DOHH2 (cell line): ENCODE measurements at regions not wholly inside any gene's neighbourhood (a gene's known extent, or its start where the extent isn't known, plus 50 kb on each side); places are given as distances from the start of the nearest gene placed in this dataset.

ENCODE experiments used
- H3F3A ChIP-seq: fragments of 200-600 bp; sonication (generic), shearing (Covaris generic); 2 replicates; pipeline ENCODE4 v1.6.0; 2016; ENCODE audit warnings: antibody characterized with exemption, mild to moderate bottlenecking; ENCODE audit not compliant: control insufficient read depth, insufficient read depth
- H3K27ac ChIP-seq: fragments of 200-600 bp; sonication (generic); 2 replicates; pipeline ENCODE4 v1.5.1; 2014; ENCODE audit warnings: low read depth, mild to moderate bottlenecking, low read length, moderate library complexity
- H3K27me3 ChIP-seq: fragments of 200-600 bp; sonication (generic); 2 replicates; pipeline ENCODE4 v1.6.1; 2014; ENCODE audit warnings: mild to moderate bottlenecking, low read length, mixed read lengths; ENCODE audit not compliant: control insufficient read depth
- H3K36me3 ChIP-seq: fragments of 200-600 bp; sonication (generic); 2 replicates; pipeline ENCODE4 v1.6.1; 2014; ENCODE audit warnings: mild to moderate bottlenecking, low read length, moderate library complexity, mixed read lengths; ENCODE audit not compliant: control insufficient read depth
- H3K4me1 ChIP-seq: fragments of 200-600 bp; sonication (generic); 2 replicates; pipeline ENCODE4 v1.6.1; 2014; ENCODE audit warnings: mild to moderate bottlenecking, low read length, mixed read lengths; ENCODE audit not compliant: control insufficient read depth
- H3K4me2 ChIP-seq: fragments of 200-600 bp; sonication (generic); 2 replicates; pipeline ENCODE4 v1.6.0; 2014; ENCODE audit warnings: mild to moderate bottlenecking, low read length, moderate library complexity
- H3K4me3 ChIP-seq: fragments of 200-600 bp; sonication (generic); 2 replicates; pipeline ENCODE4 v1.5.1; 2014; ENCODE audit warnings: mild to moderate bottlenecking, low read length, mixed read lengths
- H3K79me2 ChIP-seq: fragments of 200-600 bp; sonication (generic); 2 replicates; pipeline ENCODE4 v1.6.1; 2014; ENCODE audit warnings: mild to moderate bottlenecking, low read length, mixed read lengths; ENCODE audit not compliant: control insufficient read depth
- H3K9me2 ChIP-seq: fragments of 200-600 bp; sonication (generic); replicated peaks from 2 replicates; pipeline ENCODE4 v1.6.1; 2014; ENCODE audit warnings: mild to moderate bottlenecking, low read length, mixed read lengths; ENCODE audit not compliant: control insufficient read depth
- H3K9me3 ChIP-seq: fragments of 200-600 bp; sonication (generic); 2 replicates; pipeline ENCODE4 v1.6.1; 2014; ENCODE audit warnings: antibody characterized with exemption, low read length, mixed read lengths; ENCODE audit not compliant: control insufficient read depth, insufficient read depth
- H4K20me1 ChIP-seq: fragments of 200-600 bp; sonication (generic); 2 replicates; pipeline ENCODE4 v1.6.0; 2014; ENCODE audit warnings: low read depth, mild to moderate bottlenecking, antibody characterized with exemption, low read length, moderate library complexity; ENCODE audit not compliant: control insufficient read depth, insufficient read depth
- EZH2phosphoT487 ChIP-seq: fragments of 200-600 bp; sonication (generic); IDR thresholded peaks from 2 replicates; pipeline ENCODE4 v1.6.1; 2017; ENCODE audit warnings: borderline replicate concordance, mild to moderate bottlenecking, antibody characterized with exemption, low read length, moderate library complexity, mixed read lengths
- TF ChIP-seq, protein P1 (sequence below): fragments of 200-600 bp; sonication (generic); IDR thresholded peaks from one replicate; pipeline ENCODE4 v1.5.1; 2014; ENCODE audit warnings: antibody characterized with exemption, mild to moderate bottlenecking, low read depth, low read length; ENCODE audit not compliant: poor library complexity, severe bottlenecking

DNA sequence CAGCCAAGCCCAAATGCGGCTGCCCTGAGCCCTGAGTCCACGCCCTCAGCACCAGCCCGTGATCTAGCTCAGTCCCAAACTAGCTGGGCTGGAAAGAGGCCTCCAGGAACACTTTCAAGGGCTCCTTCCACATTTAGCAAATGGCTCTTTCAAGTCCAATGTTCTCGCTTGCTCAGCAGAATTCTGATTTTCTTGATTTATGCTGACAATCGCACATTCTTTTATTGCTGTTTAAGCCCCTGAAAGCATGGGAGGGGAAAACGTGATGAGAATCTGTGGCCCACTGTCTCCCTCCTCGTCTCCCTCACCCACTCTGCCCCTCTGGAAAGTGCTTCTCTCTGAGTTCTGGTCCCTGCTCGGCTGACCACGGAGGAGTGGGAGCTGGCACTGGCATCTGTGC lies 293.8 kb downstream of the FOXL1 start:
- Histone ChIP-seq H3K27me3 (no peaks in the 10 kb centered on the region), H3K4me1 (no peaks in the 10 kb centered on the region), H3K9me2 (no peaks in the 10 kb centered on the region), H3K9me3 (no peaks in the 10 kb centered on the region), H3K4me3 (no peak overlapping the region), H3K27ac (no peak overlapping the region), H4K20me1 (no peaks in the 10 kb centered on the region), H3K4me2 (no peak overlapping the region), H3K79me2 (no peaks in the 10 kb centered on the region), H3F3A (no peaks in the 10 kb centered on the region), H3K36me3 (no peaks in the 10 kb centered on the region)
- no peak for TF ChIP-seq EZH2phosphoT487
- TF ChIP-seq, protein P1, sequence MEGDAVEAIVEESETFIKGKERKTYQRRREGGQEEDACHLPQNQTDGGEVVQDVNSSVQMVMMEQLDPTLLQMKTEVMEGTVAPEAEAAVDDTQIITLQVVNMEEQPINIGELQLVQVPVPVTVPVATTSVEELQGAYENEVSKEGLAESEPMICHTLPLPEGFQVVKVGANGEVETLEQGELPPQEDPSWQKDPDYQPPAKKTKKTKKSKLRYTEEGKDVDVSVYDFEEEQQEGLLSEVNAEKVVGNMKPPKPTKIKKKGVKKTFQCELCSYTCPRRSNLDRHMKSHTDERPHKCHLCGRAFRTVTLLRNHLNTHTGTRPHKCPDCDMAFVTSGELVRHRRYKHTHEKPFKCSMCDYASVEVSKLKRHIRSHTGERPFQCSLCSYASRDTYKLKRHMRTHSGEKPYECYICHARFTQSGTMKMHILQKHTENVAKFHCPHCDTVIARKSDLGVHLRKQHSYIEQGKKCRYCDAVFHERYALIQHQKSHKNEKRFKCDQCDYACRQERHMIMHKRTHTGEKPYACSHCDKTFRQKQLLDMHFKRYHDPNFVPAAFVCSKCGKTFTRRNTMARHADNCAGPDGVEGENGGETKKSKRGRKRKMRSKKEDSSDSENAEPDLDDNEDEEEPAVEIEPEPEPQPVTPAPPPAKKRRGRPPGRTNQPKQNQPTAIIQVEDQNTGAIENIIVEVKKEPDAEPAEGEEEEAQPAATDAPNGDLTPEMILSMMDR, result no peak

DNA sequence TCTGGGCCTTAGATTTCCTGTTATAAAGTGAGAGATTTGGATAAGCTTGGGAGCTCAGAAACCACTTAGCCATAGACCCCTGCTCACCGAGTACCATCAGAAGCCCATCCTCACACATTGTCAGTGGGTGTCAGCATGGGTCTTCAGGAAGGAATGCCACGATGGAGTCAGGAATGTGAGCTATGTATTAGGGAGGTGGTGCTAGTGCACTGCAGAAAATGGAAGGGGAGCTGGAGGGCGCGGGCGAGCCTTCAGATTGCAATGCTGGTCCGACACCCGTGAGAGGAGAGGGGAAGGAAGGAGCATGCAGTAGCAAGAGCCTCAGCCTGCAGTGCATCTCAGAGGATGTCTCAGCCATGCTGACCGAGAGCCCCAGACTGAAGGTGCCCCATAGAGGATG lies 294.5 kb downstream of the FOXL1 start:
- H3K9me2 ChIP-seq, result no peaks in the 10 kb centered on the region
- no peak overlapping the region for H3K4me3 ChIP-seq
- H4K20me1 ChIP-seq, result no peaks in the 10 kb centered on the region
- H3K9me3 ChIP-seq, result no peaks in the 10 kb centered on the region
- no peaks in the 10 kb centered on the region for H3K79me2 ChIP-seq
- H3K27ac ChIP-seq, result no peak overlapping the region
- no peak overlapping the region for H3K4me2 ChIP-seq
- no peaks in the 10 kb centered on the region for H3K36me3 ChIP-seq
- H3K4me1 ChIP-seq, result no peaks in the 10 kb centered on the region
- H3K27me3 ChIP-seq, result no peaks in the 10 kb centered on the region
- H3F3A ChIP-seq, result no peaks in the 10 kb centered on the region
- TF ChIP-seq, protein P1, result no peak
- no peak for TF ChIP-seq EZH2phosphoT487

DNA sequence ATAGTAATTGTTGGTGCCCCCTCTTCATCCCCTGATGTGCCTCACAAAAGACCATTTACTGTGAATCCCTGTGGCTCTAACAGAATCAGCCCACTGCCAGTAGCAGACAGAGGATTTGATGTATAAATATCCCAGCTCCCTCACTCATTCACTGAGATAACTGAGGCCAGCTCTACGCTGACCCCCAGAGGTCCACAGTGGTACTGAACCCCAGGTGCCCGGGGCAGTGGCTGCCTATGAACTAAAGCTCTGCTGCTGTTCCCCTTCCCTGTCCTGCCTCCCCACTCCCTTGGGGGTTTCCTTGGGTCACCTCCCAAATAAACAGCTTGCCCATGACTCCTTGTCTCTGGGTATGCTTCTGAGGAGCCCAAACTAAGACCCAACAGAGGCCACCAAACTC lies 295.8 kb downstream of the FOXL1 start:
- no peaks in the 10 kb centered on the region for H3K27me3 ChIP-seq
- no peaks in the 10 kb centered on the region for H3K9me3 ChIP-seq
- no peak overlapping the region for H3K27ac ChIP-seq
- H3K4me1 ChIP-seq, result no peaks in the 10 kb centered on the region
- no peak overlapping the region for H3K4me3 ChIP-seq
- H3F3A ChIP-seq, result no peaks in the 10 kb centered on the region
- no peaks in the 10 kb centered on the region for H3K79me2 ChIP-seq
- TF ChIP-seq EZH2phosphoT487, result no peak
- TF ChIP-seq, protein P1, result peak; percentile 74
- no peaks in the 10 kb centered on the region for H3K9me2 ChIP-seq
- H3K4me2 ChIP-seq, result no peak overlapping the region
- no peaks in the 10 kb centered on the region for H4K20me1 ChIP-seq
- H3K36me3 ChIP-seq, result no peaks in the 10 kb centered on the region

DNA sequence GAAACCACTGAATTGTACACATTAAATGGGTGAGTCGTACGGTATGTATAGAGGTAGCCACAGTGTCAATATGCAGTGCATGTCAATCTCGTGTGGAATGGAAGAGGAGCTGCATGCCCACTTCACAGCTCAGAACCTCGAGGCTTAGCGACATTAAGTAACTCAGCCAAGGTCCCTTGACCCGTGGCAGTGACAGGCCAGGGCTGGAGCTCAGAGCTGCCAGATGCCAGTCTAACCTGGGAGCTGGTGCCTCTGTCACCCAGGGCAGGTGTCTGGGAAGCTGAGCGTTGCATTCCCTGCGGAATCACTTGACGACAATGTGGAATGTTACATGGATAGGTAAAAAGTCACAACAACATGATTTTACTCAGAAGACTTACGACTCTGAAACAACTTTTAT lies 298.1 kb downstream of the FOXL1 start:
- Histone ChIP-seq H3K79me2 (no peaks in the 10 kb centered on the region), H4K20me1 (no peaks in the 10 kb centered on the region), H3K36me3 (no peaks in the 10 kb centered on the region), H3K27ac (no peak overlapping the region), H3F3A (no peaks in the 10 kb centered on the region), H3K9me2 (no peaks in the 10 kb centered on the region), H3K9me3 (no peaks in the 10 kb centered on the region), H3K4me3 (no peak overlapping the region), H3K27me3 (no peaks in the 10 kb centered on the region), H3K4me1 (no peaks in the 10 kb centered on the region), H3K4me2 (no peak overlapping the region)
- TF ChIP-seq EZH2phosphoT487, result no peak
- TF ChIP-seq, protein P1, result no peak
